ENCODE measurements at regions not wholly inside any gene's neighbourhood (a gene's known extent, or its start where the extent isn't known, plus 50 kb on each side); places are given as distances from the start of the nearest gene placed in this dataset.

DNA sequence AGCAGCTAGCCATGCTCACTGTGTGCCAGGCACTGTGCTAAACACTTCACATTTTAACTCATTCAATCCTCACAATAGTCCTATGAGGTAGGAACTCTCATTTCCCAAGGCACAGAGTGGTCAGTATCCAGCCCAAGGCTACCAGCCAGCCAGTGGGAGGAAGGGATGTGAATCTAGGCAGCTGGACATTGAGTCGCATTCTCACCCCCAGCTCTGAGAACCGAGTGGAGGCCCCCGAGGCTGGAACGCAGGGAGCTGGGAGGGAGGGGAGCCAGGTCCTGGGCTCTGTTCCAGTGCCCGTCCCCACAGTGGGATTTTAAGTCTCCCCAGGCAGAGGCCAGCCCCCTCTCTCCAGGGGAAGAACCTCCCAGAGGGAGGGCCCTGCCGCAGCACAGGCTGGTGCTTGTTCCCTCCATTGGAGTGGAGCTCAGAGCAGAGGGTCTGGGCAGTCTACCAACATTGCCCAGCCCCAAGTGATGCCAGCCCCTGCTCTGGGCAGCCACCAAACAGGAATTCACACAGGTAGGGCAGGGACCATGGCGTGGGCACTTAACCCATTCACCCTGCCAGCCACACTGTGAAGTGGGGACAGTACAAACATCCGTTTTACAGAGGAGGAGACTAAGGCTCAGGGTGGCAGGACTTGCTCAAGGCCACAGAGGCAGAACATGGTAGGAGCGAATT, 131.3 kb downstream of the CEBPB start:
- CTCF ChIA-PET: no interaction called here
- H3K27ac Mint-ChIP-seq: no peak overlapping the region
- H3K27me3 ChIP-seq (ENCODE audit: control insufficient read depth in 2 of 2, insufficient read depth in 2 of 2, low read length in 2 of 2): no peaks in the 10 kb centered on the region
- intact Hi-C loops (cut with micrococcal nuclease): no loop called here
- no peak overlapping the region for H3K4me3 ChIP-seq (ENCODE audit: low read length)
- ATAC-seq (no peak), DNase-seq (no peak)
- H3K36me3 Mint-ChIP-seq: peaks cover 0 to 2% (median 0%) of the 10 kb centered on the region in 5 donors
- H3K27ac ChIP-seq (ENCODE audit: low read depth, low read length): no peak overlapping the region
- POLR2A ChIA-PET: no interaction called here
- no peaks in the 10 kb centered on the region for H3K9me3 ChIP-seq (ENCODE audit: control insufficient read depth in 2 of 3, low read length in 3 of 3)
- H3K36me3 ChIP-seq (ENCODE audit: control insufficient read depth in 2 of 3, insufficient read depth in 3 of 3, low read length in 3 of 3): no peaks in the 10 kb centered on the region
- H3K4me3 Mint-ChIP-seq: no peak overlapping the region
- peaks cover 0 to 16% (median 0%) of the 10 kb centered on the region in 7 donors for H3K4me1 Mint-ChIP-seq
- H3K27me3 Mint-ChIP-seq: peaks cover 4 to 13% (median 9%) of the 10 kb centered on the region in 5 donors
- H3K9me3 Mint-ChIP-seq: peaks cover 0 to 4% (median 0%) of the 10 kb centered on the region in 11 donors
- no peaks in the 10 kb centered on the region for H3K4me1 ChIP-seq (ENCODE audit: control insufficient read depth in 2 of 2, insufficient read depth in 2 of 2, low read length in 2 of 2)

DNA sequence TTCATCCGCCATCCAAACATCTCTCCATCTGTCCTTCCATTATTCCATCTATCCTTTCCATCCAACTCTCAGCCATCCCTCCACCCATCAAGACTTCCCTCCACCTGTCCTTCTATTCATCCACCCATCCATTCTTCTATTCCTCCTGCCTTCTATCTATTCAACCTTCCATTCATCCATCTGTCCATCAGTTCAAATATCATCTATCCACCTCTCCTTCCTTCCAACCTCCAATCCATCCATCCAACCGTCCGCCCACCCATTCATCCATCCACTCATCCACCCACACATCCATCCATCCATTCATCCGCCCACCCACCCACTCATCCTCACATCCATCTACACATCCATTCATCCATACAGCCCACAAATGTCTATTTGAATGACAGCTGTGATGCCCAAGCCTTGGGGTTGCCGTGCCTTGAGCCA, 132.1 kb downstream of the CEBPB start:
- DNase-seq: no peak
- H3K9me3 Mint-ChIP-seq: peaks cover 0 to 4% (median 0%) of the 10 kb centered on the region in 11 donors
- Histone ChIP-seq H3K4me1 (ENCODE audit: control insufficient read depth in 2 of 2, insufficient read depth in 2 of 2, low read length in 2 of 2) (no peaks in the 10 kb centered on the region), H3K36me3 (ENCODE audit: control insufficient read depth in 2 of 3, insufficient read depth in 3 of 3, low read length in 3 of 3) (no peaks in the 10 kb centered on the region), H3K27ac (ENCODE audit: low read depth, low read length) (no peak overlapping the region), H3K27me3 (ENCODE audit: control insufficient read depth in 2 of 2, insufficient read depth in 2 of 2, low read length in 2 of 2) (no peaks in the 10 kb centered on the region), H3K9me3 (ENCODE audit: control insufficient read depth in 2 of 3, low read length in 3 of 3) (no peaks in the 10 kb centered on the region), H3K4me3 (ENCODE audit: low read length) (no peak overlapping the region)
- peaks cover 0 to 5% (median 0%) of the 10 kb centered on the region in 5 donors for H3K36me3 Mint-ChIP-seq
- intact Hi-C loops (cut with micrococcal nuclease): no loop called here
- H3K27ac Mint-ChIP-seq: no peak overlapping the region
- POLR2A ChIA-PET: no interaction called here
- peaks cover 4 to 11% (median 6%) of the 10 kb centered on the region in 5 donors for H3K27me3 Mint-ChIP-seq
- no peak overlapping the region for H3K4me3 Mint-ChIP-seq
- CTCF ChIA-PET: no interaction called here
- H3K4me1 Mint-ChIP-seq: peaks cover 0 to 17% (median 0%) of the 10 kb centered on the region in 7 donors
- no peak for ATAC-seq

GRCh38 chr20:50323209-50323608, 132.6 kb downstream of the CEBPB start:
- Mint-ChIP-seq H3K4me3 (no peak overlapping the region), H3K27me3 (peaks cover 3 to 11% (median 5%) of the 10 kb centered on the region in 5 donors), H3K27ac (no peak overlapping the region), H3K36me3 (peaks cover 0 to 5% (median 0%) of the 10 kb centered on the region in 5 donors), H3K4me1 (peaks cover 0 to 22% (median 0%) of the 10 kb centered on the region in 7 donors), H3K9me3 (peaks cover 0 to 9% (median 0%) of the 10 kb centered on the region in 11 donors)
- Histone ChIP-seq H3K4me1 (ENCODE audit: control insufficient read depth in 2 of 2, insufficient read depth in 2 of 2, low read length in 2 of 2) (no peaks in the 10 kb centered on the region), H3K9me3 (ENCODE audit: control insufficient read depth in 2 of 3, low read length in 3 of 3) (no peaks in the 10 kb centered on the region), H3K36me3 (ENCODE audit: control insufficient read depth in 2 of 3, insufficient read depth in 3 of 3, low read length in 3 of 3) (no peaks in the 10 kb centered on the region), H3K27ac (ENCODE audit: low read depth, low read length) (no peak overlapping the region), H3K27me3 (ENCODE audit: control insufficient read depth in 2 of 2, insufficient read depth in 2 of 2, low read length in 2 of 2) (no peaks in the 10 kb centered on the region), H3K4me3 (ENCODE audit: low read length) (no peak overlapping the region)
- ChIA-PET CTCF (no interaction called here), POLR2A (no interaction called here)
- intact Hi-C loops (cut with micrococcal nuclease): no loop called here
- DNase-seq (no peak), ATAC-seq (no peak)

DNA sequence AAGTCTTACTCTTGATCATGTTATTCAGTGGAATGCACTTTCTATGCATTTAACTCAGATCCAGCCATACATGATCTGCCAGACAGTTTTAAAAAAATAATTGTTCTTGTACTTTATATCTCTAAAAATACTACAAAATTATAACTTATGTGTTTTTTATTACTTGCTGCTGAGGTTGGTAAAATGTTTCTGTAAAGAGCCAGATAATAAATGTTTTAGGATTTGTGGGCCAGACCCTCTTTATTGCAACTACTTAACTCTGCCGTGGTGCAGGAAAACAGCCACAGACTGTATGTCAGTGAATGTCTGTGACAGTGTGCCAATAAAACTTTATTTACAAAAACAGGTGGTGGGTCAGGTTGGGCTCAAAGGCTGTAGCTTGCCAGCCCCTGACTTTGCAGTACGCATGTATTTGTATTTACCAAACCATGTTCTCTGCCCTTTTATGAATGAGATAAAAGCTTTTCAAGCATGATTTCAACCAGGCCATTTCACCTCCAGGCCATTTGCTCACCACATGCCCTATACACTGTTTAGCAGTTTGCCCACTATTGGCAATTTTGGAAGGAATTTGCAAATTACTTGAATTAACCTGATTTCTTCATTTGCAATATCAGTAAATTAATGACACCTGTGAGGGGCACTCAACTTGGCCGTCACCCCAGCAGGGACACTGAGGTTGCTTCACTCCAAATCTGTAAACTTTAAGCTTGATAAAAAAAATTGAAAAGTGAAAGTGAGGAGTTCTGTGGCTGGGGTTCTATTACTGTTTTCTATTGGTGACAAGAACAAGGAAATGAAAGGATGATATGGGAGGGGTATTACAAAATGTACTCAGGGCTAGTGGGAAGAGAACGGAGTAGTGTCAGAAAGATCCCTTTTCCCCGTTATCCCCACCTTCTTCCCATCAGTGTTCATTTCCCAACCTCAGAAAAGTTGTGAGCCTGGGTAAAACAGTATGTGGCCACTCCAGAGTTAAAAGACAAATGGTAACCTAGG, 133.4 kb downstream of the CEBPB start:
- Histone ChIP-seq H3K27ac (ENCODE audit: low read depth, low read length) (no peak overlapping the region), H3K4me1 (ENCODE audit: control insufficient read depth in 2 of 2, insufficient read depth in 2 of 2, low read length in 2 of 2) (no peaks in the 10 kb centered on the region), H3K4me3 (ENCODE audit: low read length) (no peak overlapping the region), H3K36me3 (ENCODE audit: control insufficient read depth in 2 of 3, insufficient read depth in 3 of 3, low read length in 3 of 3) (no peaks in the 10 kb centered on the region), H3K9me3 (ENCODE audit: control insufficient read depth in 2 of 3, low read length in 3 of 3) (no peaks in the 10 kb centered on the region), H3K27me3 (ENCODE audit: control insufficient read depth in 2 of 2, insufficient read depth in 2 of 2, low read length in 2 of 2) (no peaks in the 10 kb centered on the region)
- ATAC-seq (no peak), DNase-seq (no peak)
- peaks cover 0 to 9% (median 0%) of the 10 kb centered on the region in 11 donors for H3K9me3 Mint-ChIP-seq
- peaks cover 0 to 11% (median 5%) of the 10 kb centered on the region in 5 donors for H3K27me3 Mint-ChIP-seq
- H3K27ac Mint-ChIP-seq: no peak overlapping the region
- intact Hi-C loops (cut with micrococcal nuclease): no loop called here
- ChIA-PET POLR2A (no interaction called here), CTCF (no interaction called here)
- no peak overlapping the region for H3K4me3 Mint-ChIP-seq
- H3K4me1 Mint-ChIP-seq: peaks cover 0 to 19% (median 0%) of the 10 kb centered on the region in 7 donors
- H3K36me3 Mint-ChIP-seq: peaks cover 0 to 5% (median 0%) of the 10 kb centered on the region in 5 donors

GRCh38 chr20:50325215-50325614, 134.6 kb downstream of the CEBPB start:
- H3K9me3 ChIP-seq (ENCODE audit: control insufficient read depth in 2 of 3, low read length in 3 of 3): no peaks in the 10 kb centered on the region
- Mint-ChIP-seq H3K4me1 (peaks cover 0 to 19% (median 0%) of the 10 kb centered on the region in 7 donors), H3K27me3 (peaks cover 6 to 17% (median 10%) of the 10 kb centered on the region in 5 donors), H3K27ac (no peak overlapping the region), H3K9me3 (peaks cover 0 to 14% (median 0%) of the 10 kb centered on the region in 11 donors), H3K36me3 (peaks cover 0 to 5% (median 0%) of the 10 kb centered on the region in 5 donors), H3K4me3 (no peak overlapping the region)
- DNase-seq: no peak
- POLR2A ChIA-PET: no interaction called here
- CTCF ChIA-PET: no interaction called here
- H3K4me1 ChIP-seq (ENCODE audit: control insufficient read depth in 2 of 2, insufficient read depth in 2 of 2, low read length in 2 of 2): no peaks in the 10 kb centered on the region
- H3K27me3 ChIP-seq (ENCODE audit: control insufficient read depth in 2 of 2, insufficient read depth in 2 of 2, low read length in 2 of 2): no peaks in the 10 kb centered on the region
- intact Hi-C loops (cut with micrococcal nuclease): no loop called here
- no peak for ATAC-seq
- no peak overlapping the region for H3K4me3 ChIP-seq (ENCODE audit: low read length)
- H3K27ac ChIP-seq (ENCODE audit: low read depth, low read length): no peak overlapping the region
- no peaks in the 10 kb centered on the region for H3K36me3 ChIP-seq (ENCODE audit: control insufficient read depth in 2 of 3, insufficient read depth in 3 of 3, low read length in 3 of 3)

- Mint-ChIP-seq H3K4me3 (no peak overlapping the region), H3K9me3 (peaks cover 0 to 14% (median 0%) of the 10 kb centered on the region in 11 donors), H3K36me3 (peaks cover 0 to 5% (median 0%) of the 10 kb centered on the region in 5 donors), H3K4me1 (peaks cover 0 to 15% (median 0%) of the 10 kb centered on the region in 7 donors), H3K27ac (no peak overlapping the region), H3K27me3 (peaks cover 7 to 19% (median 10%) of the 10 kb centered on the region in 5 donors)
- H3K4me1 ChIP-seq (ENCODE audit: control insufficient read depth in 2 of 2, insufficient read depth in 2 of 2, low read length in 2 of 2): no peaks in the 10 kb centered on the region
- no peak overlapping the region for H3K27ac ChIP-seq (ENCODE audit: low read depth, low read length)
- ChIA-PET CTCF (no interaction called here), POLR2A (no interaction called here)
- intact Hi-C loops (cut with micrococcal nuclease): no loop called here
- no peak overlapping the region for H3K4me3 ChIP-seq (ENCODE audit: low read length)
- H3K27me3 ChIP-seq (ENCODE audit: control insufficient read depth in 2 of 2, insufficient read depth in 2 of 2, low read length in 2 of 2): no peaks in the 10 kb centered on the region
- H3K9me3 ChIP-seq (ENCODE audit: control insufficient read depth in 2 of 3, low read length in 3 of 3): no peaks in the 10 kb centered on the region
- no peak for DNase-seq
- no peaks in the 10 kb centered on the region for H3K36me3 ChIP-seq (ENCODE audit: control insufficient read depth in 2 of 3, insufficient read depth in 3 of 3, low read length in 3 of 3)
- no peak for ATAC-seq
Measured at GRCh38 chr20:50325651-50326050, 135.0 kb downstream of the CEBPB start.
